Peyer's patch (tissue), 4 donors: ENCODE measurements at regions not wholly inside any gene's neighbourhood (a gene's known extent, or its start where the extent isn't known, plus 50 kb on each side); places are given as distances from the start of the nearest gene placed in this dataset.

Experiments
- DNase-seq, 3 donors: peaks; one replicate each; pipeline ENCODE4 v3.0.0-alpha.2; 2017 to 2019
- H3K27ac ChIP-seq, 4 donors: fragments of 200-600 bp; sonication (generic); one replicate each; pipeline ENCODE4 v1.5.1; 2016 to 2019
- H3K27me3 ChIP-seq, 2 donors: fragments of 200-600 bp; sonication (generic); one replicate each; pipeline ENCODE4 v1.5.1; 2019
- H3K36me3 ChIP-seq, 3 donors: fragments of 200-600 bp; sonication (generic); one replicate each; pipeline ENCODE4 v1.5.1; 2016 to 2019
- H3K4me1 ChIP-seq, 4 donors: fragments of 200-600 bp; sonication (generic); one replicate each; pipeline ENCODE4 v1.5.1; 2016 to 2019
- H3K4me3 ChIP-seq, 4 donors: fragments of 200-600 bp; sonication (generic); 1 replicate in 3 of 4; 2 replicates in 1 of 4; pipeline ENCODE4 v1.5.1; 2016 to 2019; ENCODE audit warnings: mild to moderate bottlenecking in 1 of 4
- H3K9me3 ChIP-seq, 4 donors: fragments of 200-600 bp; sonication (generic); one replicate each; pipeline ENCODE4 v1.5.1; 2016 to 2019; ENCODE audit warnings: mild to moderate bottlenecking in 1 of 4
- CTCF ChIP-seq, 6 experiments: fragments of 450-650 bp in 4 of 6; fragments of 200-600 bp in 2 of 6; sonication (generic) in 1 of 6; IDR thresholded peaks; one replicate each; pipeline ENCODE4 v1.5.1; 2017 to 2019; ENCODE audit warnings: antibody characterized with exemption in 6 of 6, mild to moderate bottlenecking in 3 of 6, moderate library complexity in 1 of 6
- POLR2A ChIP-seq, 2 donors: fragments of 450-650 bp; IDR thresholded peaks; one replicate each; pipeline ENCODE4 v1.5.1; 2017; ENCODE audit warnings: antibody characterized with exemption in 2 of 2, mild to moderate bottlenecking in 2 of 2, moderate library complexity in 2 of 2

GRCh38 chr5:145316282-145316681 is 518.9 kb downstream of the PRELID2 start:
- Histone ChIP-seq H3K4me1 (no peaks in the 10 kb centered on the region), H3K4me3 (no peak overlapping the region)

DNA sequence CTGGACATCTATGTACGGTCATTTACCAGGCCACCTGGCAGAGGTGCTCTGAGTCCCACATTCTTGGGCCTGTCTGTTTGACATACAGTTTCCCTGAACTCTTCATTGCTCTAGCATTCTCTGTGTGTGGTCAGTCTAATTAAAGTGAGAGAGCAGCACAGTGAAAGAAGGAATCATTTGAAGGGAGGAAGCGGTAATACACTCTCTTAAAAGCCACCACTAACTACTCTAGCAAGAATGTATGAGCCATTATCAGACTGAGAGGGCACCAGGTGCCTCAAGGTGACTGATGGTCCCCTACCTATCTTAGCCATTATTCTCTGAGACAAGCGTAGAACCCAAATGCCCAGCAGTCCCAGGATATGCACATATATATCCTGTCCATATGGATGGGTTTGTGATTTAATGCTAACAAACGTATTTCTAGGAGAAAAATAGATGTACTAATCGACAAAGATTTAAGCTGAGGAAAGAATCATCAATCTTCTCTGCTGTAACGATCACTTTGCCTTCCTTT is 527.2 kb downstream of the PRELID2 start:
- no peaks in the 10 kb centered on the region for H3K9me3 ChIP-seq
- no peak overlapping the region for H3K4me3 ChIP-seq
- no peaks in the 10 kb centered on the region for H3K36me3 ChIP-seq
- no peak overlapping the region for H3K27ac ChIP-seq
- no peaks in the 10 kb centered on the region for H3K4me1 ChIP-seq
- TF ChIP-seq POLR2A (IDR thresholded peaks at IDR 0.05) (no peak), CTCF (IDR thresholded peaks at IDR 0.05) (no peak)
- no peak for DNase-seq
- H3K27me3 ChIP-seq = no peaks in the 10 kb centered on the region

More at GRCh38 chr5:145316282-145316681, 518.9 kb downstream of the PRELID2 start:
- no peak overlapping the region for H3K27ac ChIP-seq
- TF ChIP-seq POLR2A (IDR thresholded peaks at IDR 0.05) = no peak
- TF ChIP-seq CTCF (IDR thresholded peaks at IDR 0.05) = no peak
- no peak for DNase-seq
- H3K27me3 ChIP-seq = no peaks in the 10 kb centered on the region
- no peaks in the 10 kb centered on the region for H3K36me3 ChIP-seq
- H3K9me3 ChIP-seq = no peaks in the 10 kb centered on the region

GRCh38 chr5:145295236-145295835 is 539.8 kb downstream of the PRELID2 start:
- TF ChIP-seq CTCF (IDR thresholded peaks at IDR 0.05) (no peak), POLR2A (IDR thresholded peaks at IDR 0.05) (no peak)
- no peak for DNase-seq
- no peaks in the 10 kb centered on the region for H3K4me1 ChIP-seq

DNA sequence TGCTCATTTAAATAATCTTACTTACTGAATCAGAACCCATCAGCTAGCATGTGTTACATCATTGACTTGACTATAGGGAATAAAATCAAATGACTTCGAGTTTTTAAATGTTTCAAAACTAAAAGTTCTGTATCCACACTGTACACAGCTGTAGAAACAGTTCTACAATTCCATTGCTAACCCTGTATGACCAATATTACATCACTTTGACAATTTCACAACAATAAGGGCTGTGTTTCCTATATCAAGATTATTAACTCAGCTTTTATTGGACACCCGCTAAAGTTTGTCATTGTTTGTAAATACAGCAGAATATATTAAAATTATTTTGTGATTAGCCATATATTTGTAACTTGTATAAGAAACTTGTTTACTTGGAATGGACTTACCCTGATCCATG is 540.8 kb downstream of the PRELID2 start:
- Histone ChIP-seq H3K27ac (no peak overlapping the region), H3K4me3 (no peak overlapping the region), H3K27me3 (no peaks in the 10 kb centered on the region), H3K9me3 (no peaks in the 10 kb centered on the region), H3K4me1 (no peaks in the 10 kb centered on the region), H3K36me3 (no peaks in the 10 kb centered on the region)
- no peak for DNase-seq
- TF ChIP-seq CTCF (IDR thresholded peaks at IDR 0.05) (no peak), POLR2A (IDR thresholded peaks at IDR 0.05) (no peak)

More at GRCh38 chr5:145295236-145295835, 539.8 kb downstream of the PRELID2 start:
- no peaks in the 10 kb centered on the region for H3K27me3 ChIP-seq
- H3K27ac ChIP-seq = no peak overlapping the region
- H3K9me3 ChIP-seq = no peaks in the 10 kb centered on the region
- H3K4me3 ChIP-seq = no peak overlapping the region
- no peaks in the 10 kb centered on the region for H3K36me3 ChIP-seq

GRCh38 chr5:145293716-145294115 is 541.4 kb downstream of the PRELID2 start:
- no peak for DNase-seq
- Histone ChIP-seq H3K4me3 (no peak overlapping the region), H3K4me1 (no peaks in the 10 kb centered on the region), H3K27me3 (no peaks in the 10 kb centered on the region), H3K36me3 (no peaks in the 10 kb centered on the region), H3K27ac (no peak overlapping the region), H3K9me3 (no peaks in the 10 kb centered on the region)
- TF ChIP-seq CTCF (IDR thresholded peaks at IDR 0.05) (no peak), POLR2A (IDR thresholded peaks at IDR 0.05) (no peak)
